ENCODE measurements at regions not wholly inside any gene's neighbourhood (a gene's known extent, or its start where the extent isn't known, plus 50 kb on each side); places are given as distances from the start of the nearest gene placed in this dataset.

GRCh38 chr7:35386816-35387706 lies 133.2 kb upstream of the TBX20 start:
- H3K4me3 ChIP-seq (ENCODE audit: low read depth, low read length) = no peak overlapping the region
- no peak for DNase-seq (ENCODE audit: low read depth)
- no peak for TF ChIP-seq CTCF (IDR thresholded peaks at IDR 0.05; ENCODE audit: insufficient read depth, low read depth, low read length)

- no peak for TF ChIP-seq CTCF (IDR thresholded peaks at IDR 0.05; ENCODE audit: insufficient read depth, low read depth, low read length)
- DNase-seq (ENCODE audit: low read depth) = no peak
Measured at GRCh38 chr7:35386082-35386815, 132.3 kb upstream of the TBX20 start.

GRCh38 chr7:35384761-35385700 lies 131.1 kb upstream of the TBX20 start:
- TF ChIP-seq CTCF (IDR thresholded peaks at IDR 0.05; ENCODE audit: insufficient read depth, low read depth, low read length) = no peak
- H3K4me3 ChIP-seq (ENCODE audit: low read depth, low read length) = no peak overlapping the region

More at GRCh38 chr7:35386082-35386815, 132.3 kb upstream of the TBX20 start:
- no peak overlapping the region for H3K4me3 ChIP-seq (ENCODE audit: low read depth, low read length)

GRCh38 chr7:35380739-35381224 lies 126.9 kb upstream of the TBX20 start:
- no peak for TF ChIP-seq CTCF (IDR thresholded peaks at IDR 0.05; ENCODE audit: insufficient read depth, low read depth, low read length)

More at GRCh38 chr7:35384761-35385700, 131.1 kb upstream of the TBX20 start:
- DNase-seq (ENCODE audit: low read depth) = no peak

GRCh38 chr7:35379481-35379880 lies 125.6 kb upstream of the TBX20 start:
- no peak for TF ChIP-seq CTCF (IDR thresholded peaks at IDR 0.05; ENCODE audit: insufficient read depth, low read depth, low read length)
- no peak for DNase-seq (ENCODE audit: low read depth)

More at GRCh38 chr7:35380739-35381224, 126.9 kb upstream of the TBX20 start:
- DNase-seq (ENCODE audit: low read depth) = peak; percentile 8
- H3K4me3 ChIP-seq (ENCODE audit: low read depth, low read length) = no peak overlapping the region

GRCh38 chr7:35375516-35375915 lies 121.6 kb upstream of the TBX20 start:
- no peak overlapping the region for H3K4me3 ChIP-seq (ENCODE audit: low read depth, low read length)
- no peak for DNase-seq (ENCODE audit: low read depth)
- no peak for TF ChIP-seq CTCF (IDR thresholded peaks at IDR 0.05; ENCODE audit: insufficient read depth, low read depth, low read length)

More at GRCh38 chr7:35379481-35379880, 125.6 kb upstream of the TBX20 start:
- no peak overlapping the region for H3K4me3 ChIP-seq (ENCODE audit: low read depth, low read length)
